MM.1S (cell line): ENCODE measurements at regions not wholly inside any gene's neighbourhood (a gene's known extent, or its start where the extent isn't known, plus 50 kb on each side); places are given as distances from the start of the nearest gene placed in this dataset.

ENCODE experiments used
- DNase-seq: peaks from one replicate; pipeline ENCODE4 v3.0.0-alpha.2; 2015
- H2AFZ ChIP-seq: fragments of 300-600 bp; sonication (generic); 2 replicates; pipeline ENCODE4 v1.6.0; 2016; ENCODE audit warnings: antibody characterized with exemption, low read length
- H3F3A ChIP-seq: fragments of 300-600 bp; sonication (generic); 2 replicates; pipeline ENCODE4 v1.6.1; 2016; ENCODE audit warnings: mild to moderate bottlenecking, antibody characterized with exemption, low read length, moderate library complexity, mixed read lengths; ENCODE audit not compliant: insufficient read depth
- H3K27ac ChIP-seq: fragments of 300-600 bp; sonication (generic); 2 replicates; pipeline ENCODE4 v1.5.1; 2016; ENCODE audit warnings: mild to moderate bottlenecking, low read length
- H3K27me3 ChIP-seq: fragments of 300-600 bp; sonication (generic); replicated peaks from 2 replicates; pipeline ENCODE4 v1.6.0; 2016; ENCODE audit warnings: low read length; ENCODE audit not compliant: insufficient read depth
- H3K36me3 ChIP-seq: fragments of 300-600 bp; sonication (generic); replicated peaks from 2 replicates; pipeline ENCODE4 v1.6.1; 2016; ENCODE audit warnings: mild to moderate bottlenecking, low read length, mixed read lengths; ENCODE audit not compliant: insufficient read depth
- H3K4me1 ChIP-seq: fragments of 300-600 bp; sonication (generic); 2 replicates; pipeline ENCODE4 v1.6.1; 2016; ENCODE audit warnings: low read length, mixed read lengths
- H3K4me2 ChIP-seq: fragments of 300-600 bp; sonication (generic); 2 replicates; pipeline ENCODE4 v1.6.0; 2016; ENCODE audit warnings: low read depth, low read length
- H3K4me3 ChIP-seq: fragments of 300-600 bp; sonication (generic); 2 replicates; pipeline ENCODE4 v1.5.1; 2016; ENCODE audit warnings: low read length, mixed read lengths
- H3K79me2 ChIP-seq: fragments of 300-600 bp; sonication (generic); 2 replicates; pipeline ENCODE4 v1.6.1; 2016; ENCODE audit warnings: mixed run types, low read length, mixed read lengths
- H3K9ac ChIP-seq: fragments of 300-600 bp; sonication (generic); 2 replicates; pipeline ENCODE4 v1.6.1; 2016; ENCODE audit warnings: low read length, mixed read lengths
- H3K9me2 ChIP-seq: fragments of 300-600 bp; sonication (generic); replicated peaks from 2 replicates; pipeline ENCODE4 v1.6.1; 2016; ENCODE audit warnings: mild to moderate bottlenecking, low read length, mixed read lengths; ENCODE audit not compliant: insufficient read depth
- H3K9me3 ChIP-seq: fragments of 300-600 bp; sonication (generic); replicated peaks from 2 replicates; pipeline ENCODE4 v1.6.1; 2016; ENCODE audit warnings: mild to moderate bottlenecking, low read length, mixed read lengths; ENCODE audit not compliant: insufficient read depth
- H4K20me1 ChIP-seq: fragments of 300-600 bp; sonication (generic); 2 replicates; pipeline ENCODE4 v1.6.1; 2016; ENCODE audit warnings: mild to moderate bottlenecking, low read length, moderate library complexity, mixed read lengths; ENCODE audit not compliant: insufficient read depth
- EZH2 ChIP-seq: fragments of 300-600 bp; sonication (generic); optimal IDR thresholded peaks from 2 replicates; pipeline ENCODE3; 2017; ENCODE audit warnings: low read depth, mild to moderate bottlenecking, antibody characterized with exemption, low read length, mixed read lengths
- EZH2phosphoT487 ChIP-seq: fragments of 300-600 bp; sonication (generic); IDR thresholded peaks from 2 replicates; pipeline ENCODE4 v1.6.1; 2018; ENCODE audit warnings: antibody characterized with exemption, low read length
- TF ChIP-seq, protein P1 (sequence below): fragments of 300-600 bp; sonication (generic); IDR thresholded peaks from 2 replicates; pipeline ENCODE4 v1.5.1; 2016; ENCODE audit warnings: antibody characterized with exemption, low read length, mixed read lengths

DNA sequence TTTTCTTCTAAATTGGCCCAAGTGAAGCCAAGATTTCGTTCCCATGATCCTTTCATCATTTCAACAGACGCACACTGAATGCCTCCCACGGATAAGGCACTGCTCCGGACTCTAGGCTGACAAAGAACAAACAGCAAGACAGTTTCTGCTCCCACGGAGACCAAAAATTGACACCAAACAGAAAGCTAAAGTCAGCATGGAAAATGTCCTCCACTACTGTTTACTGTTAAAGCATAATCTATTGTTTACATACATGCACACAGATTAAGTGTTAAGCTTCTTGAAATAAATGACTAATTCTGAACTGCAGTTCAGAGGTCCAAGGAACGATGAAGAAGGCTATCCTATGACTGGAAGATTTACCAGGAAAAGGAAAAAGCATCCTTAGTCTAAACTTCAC, 199.6 kb downstream of the AASDH start:
- DNase-seq = no peak
- no peak overlapping the region for H3K4me3 ChIP-seq
- no peaks in the 10 kb centered on the region for H3F3A ChIP-seq
- no peaks in the 10 kb centered on the region for H3K4me1 ChIP-seq
- no peak overlapping the region for H3K4me2 ChIP-seq
- no peaks in the 10 kb centered on the region for H3K9me3 ChIP-seq
- H3K36me3 ChIP-seq = no peaks in the 10 kb centered on the region
- H3K9me2 ChIP-seq = no peaks in the 10 kb centered on the region
- H3K79me2 ChIP-seq = no peaks in the 10 kb centered on the region
- TF ChIP-seq EZH2 = no peak
- TF ChIP-seq, protein P1, sequence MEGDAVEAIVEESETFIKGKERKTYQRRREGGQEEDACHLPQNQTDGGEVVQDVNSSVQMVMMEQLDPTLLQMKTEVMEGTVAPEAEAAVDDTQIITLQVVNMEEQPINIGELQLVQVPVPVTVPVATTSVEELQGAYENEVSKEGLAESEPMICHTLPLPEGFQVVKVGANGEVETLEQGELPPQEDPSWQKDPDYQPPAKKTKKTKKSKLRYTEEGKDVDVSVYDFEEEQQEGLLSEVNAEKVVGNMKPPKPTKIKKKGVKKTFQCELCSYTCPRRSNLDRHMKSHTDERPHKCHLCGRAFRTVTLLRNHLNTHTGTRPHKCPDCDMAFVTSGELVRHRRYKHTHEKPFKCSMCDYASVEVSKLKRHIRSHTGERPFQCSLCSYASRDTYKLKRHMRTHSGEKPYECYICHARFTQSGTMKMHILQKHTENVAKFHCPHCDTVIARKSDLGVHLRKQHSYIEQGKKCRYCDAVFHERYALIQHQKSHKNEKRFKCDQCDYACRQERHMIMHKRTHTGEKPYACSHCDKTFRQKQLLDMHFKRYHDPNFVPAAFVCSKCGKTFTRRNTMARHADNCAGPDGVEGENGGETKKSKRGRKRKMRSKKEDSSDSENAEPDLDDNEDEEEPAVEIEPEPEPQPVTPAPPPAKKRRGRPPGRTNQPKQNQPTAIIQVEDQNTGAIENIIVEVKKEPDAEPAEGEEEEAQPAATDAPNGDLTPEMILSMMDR = no peak
- no peak for TF ChIP-seq EZH2phosphoT487
- no peak overlapping the region for H3K9ac ChIP-seq
- H2AFZ ChIP-seq = no peak overlapping the region
- H3K27ac ChIP-seq = no peak overlapping the region
- no peaks in the 10 kb centered on the region for H4K20me1 ChIP-seq
- no peaks in the 10 kb centered on the region for H3K27me3 ChIP-seq

DNA sequence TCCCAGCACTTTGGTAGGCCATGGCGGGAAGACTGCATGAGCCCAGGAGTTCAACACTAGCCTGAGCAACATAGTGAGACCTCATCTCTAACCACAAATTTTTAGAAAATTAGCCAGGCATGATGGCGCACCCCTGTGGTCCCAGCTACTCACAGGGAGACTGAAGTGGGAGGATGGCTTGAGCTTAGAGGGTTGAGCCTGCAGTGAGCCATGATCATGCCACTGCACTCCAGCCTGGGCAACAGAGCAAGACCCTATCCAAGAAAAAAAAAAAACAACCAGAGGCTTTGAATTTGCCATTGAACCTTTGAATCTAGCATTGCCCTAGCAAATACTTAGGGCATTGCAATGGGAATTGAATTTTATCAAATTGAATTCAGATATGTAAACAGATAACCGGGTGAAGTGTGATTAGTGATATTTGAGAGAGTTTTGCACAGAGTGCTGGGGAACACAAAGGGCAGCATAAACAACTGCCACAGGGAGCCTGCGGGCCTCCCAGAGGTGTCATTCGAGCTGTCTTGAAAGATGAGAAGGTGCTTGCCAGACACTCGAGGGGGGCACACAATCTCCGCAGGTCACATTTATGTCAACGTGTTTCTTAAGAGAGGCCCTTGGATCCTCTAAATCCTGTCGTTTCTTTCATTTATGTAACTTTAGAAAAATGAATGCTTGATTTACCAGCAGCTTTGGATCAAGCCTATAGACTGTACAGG, 200.3 kb downstream of the AASDH start:
- Histone ChIP-seq H3K9me3 (no peaks in the 10 kb centered on the region), H3K9me2 (no peaks in the 10 kb centered on the region), H3K27me3 (no peaks in the 10 kb centered on the region), H3K4me2 (no peak overlapping the region), H4K20me1 (no peaks in the 10 kb centered on the region), H3K36me3 (no peaks in the 10 kb centered on the region), H2AFZ (no peak overlapping the region), H3K27ac (no peak overlapping the region), H3K4me3 (no peak overlapping the region), H3K79me2 (no peaks in the 10 kb centered on the region), H3F3A (no peaks in the 10 kb centered on the region), H3K4me1 (no peaks in the 10 kb centered on the region), H3K9ac (no peak overlapping the region)
- TF ChIP-seq, protein P1 = no peak
- TF ChIP-seq EZH2 (no peak), EZH2phosphoT487 (no peak)
- DNase-seq = no peak

DNA sequence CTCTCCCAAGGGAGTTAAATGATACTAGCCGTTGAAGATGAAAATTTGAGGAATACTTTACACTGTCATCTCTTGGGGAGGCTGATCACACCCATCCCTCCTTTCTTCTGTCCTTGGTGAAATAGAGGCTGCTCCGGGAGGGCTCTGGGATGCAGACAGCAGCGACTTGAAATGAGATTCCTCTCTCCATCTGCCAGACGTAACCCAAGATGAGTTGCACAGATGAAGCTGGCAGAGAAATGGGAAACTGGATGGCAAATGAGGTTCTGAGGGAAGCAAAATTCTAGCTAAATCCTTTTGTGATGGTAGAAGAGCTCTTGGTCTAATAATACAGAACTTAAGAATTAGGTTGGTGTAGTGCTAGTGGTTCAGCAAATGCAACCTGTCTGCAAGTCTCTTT, 201.4 kb downstream of the AASDH start:
- Histone ChIP-seq H3K27ac (no peak overlapping the region), H3K27me3 (no peaks in the 10 kb centered on the region), H2AFZ (no peak overlapping the region), H3K9me2 (no peaks in the 10 kb centered on the region), H3K36me3 (no peaks in the 10 kb centered on the region), H3K4me1 (no peaks in the 10 kb centered on the region), H3K4me2 (no peak overlapping the region), H3K9ac (no peak overlapping the region), H4K20me1 (no peaks in the 10 kb centered on the region), H3K4me3 (no peak overlapping the region), H3K79me2 (no peaks in the 10 kb centered on the region), H3K9me3 (no peaks in the 10 kb centered on the region), H3F3A (no peaks in the 10 kb centered on the region)
- DNase-seq = no peak
- no peak for TF ChIP-seq EZH2phosphoT487
- TF ChIP-seq EZH2 = no peak
- TF ChIP-seq, protein P1 = no peak
